ENCODE measurements at regions not wholly inside any gene's neighbourhood (a gene's known extent, or its start where the extent isn't known, plus 50 kb on each side); places are given as distances from the start of the nearest gene placed in this dataset.

DNA sequence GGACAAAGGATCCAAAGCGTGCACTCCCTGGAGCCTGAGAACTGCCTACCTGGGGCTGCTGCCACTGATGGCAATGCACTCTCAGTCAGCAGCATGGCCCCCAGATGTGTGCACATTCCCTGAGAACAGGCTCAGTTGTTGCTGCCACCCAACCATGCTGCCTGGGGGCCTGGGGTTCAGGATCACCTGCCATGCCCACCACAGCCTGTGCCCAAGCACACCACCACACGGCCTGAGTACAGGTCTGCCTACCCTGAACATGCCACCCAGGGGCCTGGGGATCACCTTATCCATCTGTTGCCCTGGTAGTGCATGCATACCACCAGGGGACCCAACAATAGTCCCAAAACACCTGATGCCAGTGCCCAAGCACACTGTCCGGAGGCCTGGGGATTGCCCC lies 1174.5 kb downstream of the SORCS1 start:
- no peak for TF ChIP-seq POLR2A (IDR thresholded peaks at IDR 0.05; ENCODE audit: low read depth, low read length)
- TF ChIP-seq TAF1 (IDR thresholded peaks at IDR 0.05; ENCODE audit: borderline replicate concordance, low read depth, low read length), result no peak
- TF ChIP-seq POLR2AphosphoS5 (IDR thresholded peaks at IDR 0.05; ENCODE audit: low read depth, low read length), result no peak

Measured in GM12892 (cell line).